ENCODE measurements at regions not wholly inside any gene's neighbourhood (a gene's known extent, or its start where the extent isn't known, plus 50 kb on each side); places are given as distances from the start of the nearest gene placed in this dataset.

GRCh38 chr2:102950371-102950946 lies 188.6 kb downstream of the TMEM182 start:
- TF ChIP-seq CTCF (IDR thresholded peaks at IDR 0.05) (no peak), POLR2AphosphoS5 (IDR thresholded peaks at IDR 0.05) (no peak)

Measured in sigmoid colon (tissue), 4 donors.